Jurkat, Clone E6-1 (cell line): ENCODE measurements at regions not wholly inside any gene's neighbourhood (a gene's known extent, or its start where the extent isn't known, plus 50 kb on each side); places are given as distances from the start of the nearest gene placed in this dataset.

Experiments
- DNase-seq: peaks from one replicate; pipeline ENCODE4 v3.0.0-alpha.2; 2011; ENCODE audit warnings: low read depth, low spot score
- H3K4me3 ChIP-seq: 2 replicates; pipeline ENCODE4 v1.5.1; 2011; ENCODE audit warnings: mild to moderate bottlenecking, low read length, control low read depth, moderate library complexity

DNA sequence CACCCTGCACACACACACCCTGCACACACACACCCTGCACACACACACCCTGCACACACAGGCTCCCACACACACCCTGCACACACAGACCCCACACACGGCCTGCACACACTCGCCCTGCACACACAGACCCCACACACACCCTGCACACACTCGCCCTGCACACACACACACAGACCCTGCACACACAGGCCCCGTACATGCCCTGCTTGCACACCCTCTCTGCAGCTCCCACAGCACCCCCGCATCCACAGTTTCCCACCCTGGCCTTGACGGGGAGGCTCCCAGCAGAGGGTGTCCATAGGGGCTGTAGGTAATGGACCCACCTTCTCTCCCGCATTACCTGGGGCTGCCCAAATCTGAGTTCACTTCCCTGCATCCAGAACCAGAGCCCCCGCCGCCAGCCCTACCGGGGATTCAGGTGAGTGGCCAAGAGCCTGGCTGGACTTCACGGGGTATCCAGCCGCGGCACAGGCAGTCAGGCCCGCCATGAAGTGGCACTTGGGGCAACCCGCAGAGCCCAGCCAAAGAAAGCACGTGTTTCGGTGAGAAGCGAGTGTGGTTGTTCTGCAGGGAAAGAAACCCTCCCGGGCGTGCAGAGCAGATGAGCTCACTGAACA is 88.6 kb upstream of the GPC1 start:
- DNase-seq, result no peak
- H3K4me3 ChIP-seq, result no peak overlapping the region

DNA sequence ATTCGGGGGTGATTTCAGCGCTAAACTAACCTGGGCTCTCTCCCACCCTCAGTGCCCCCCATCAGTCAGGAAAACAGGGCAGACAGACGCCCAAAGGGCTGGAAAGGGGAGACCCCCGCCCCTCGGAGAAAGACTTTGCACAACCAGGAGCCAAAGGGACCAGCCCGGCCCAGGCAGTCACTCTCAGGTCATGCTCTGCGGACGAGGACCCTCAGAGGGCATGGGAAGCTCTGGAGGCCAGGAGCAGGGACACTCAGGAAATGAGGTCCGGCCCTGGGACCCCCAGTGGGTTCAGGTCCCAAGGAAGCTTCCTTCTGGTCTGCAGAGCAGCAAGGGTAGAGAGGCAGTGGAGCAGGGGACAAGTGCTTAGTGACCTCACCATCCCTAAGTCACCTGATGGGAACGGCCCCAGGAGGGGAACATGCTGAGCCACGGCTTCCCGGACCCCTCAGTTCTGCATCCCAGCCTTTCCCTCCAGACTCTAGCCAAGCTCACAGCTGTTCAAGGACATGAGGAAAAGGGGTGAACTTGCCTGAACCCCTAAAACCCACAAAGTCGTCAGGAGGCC is 88.0 kb upstream of the GPC1 start:
- DNase-seq, result no peak

GRCh38 chr2:240347949-240348500 is 87.4 kb upstream of the GPC1 start:
- DNase-seq, result no peak
- no peak overlapping the region for H3K4me3 ChIP-seq

More for the DNA sequence above, 88.0 kb upstream of the GPC1 start:
- H3K4me3 ChIP-seq, result no peak overlapping the region

- no peak for DNase-seq
- no peak overlapping the region for H3K4me3 ChIP-seq
Measured at GRCh38 chr2:240348522-240348921, 86.9 kb upstream of the GPC1 start.

- no peak overlapping the region for H3K4me3 ChIP-seq
Measured at GRCh38 chr2:240349133-240350005, 86.1 kb upstream of the GPC1 start.

GRCh38 chr2:240350006-240350355 is 85.5 kb upstream of the GPC1 start:
- no peak overlapping the region for H3K4me3 ChIP-seq
- no peak for DNase-seq

More at GRCh38 chr2:240349133-240350005, 86.1 kb upstream of the GPC1 start:
- DNase-seq, result no peak

- no peak overlapping the region for H3K4me3 ChIP-seq
- DNase-seq, result no peak
Measured at GRCh38 chr2:240350696-240351087, 84.8 kb upstream of the GPC1 start.

- no peak overlapping the region for H3K4me3 ChIP-seq
- peak; percentile 14 for DNase-seq
Measured at GRCh38 chr2:240351088-240351741, 84.2 kb upstream of the GPC1 start.

GRCh38 chr2:240351826-240352426 is 83.5 kb upstream of the GPC1 start:
- no peak overlapping the region for H3K4me3 ChIP-seq
- DNase-seq, result no peak

- DNase-seq, result no peak
- H3K4me3 ChIP-seq, result no peak overlapping the region
Measured at GRCh38 chr2:240353086-240353798, 82.2 kb upstream of the GPC1 start.

- no peak for DNase-seq
Measured at GRCh38 chr2:240353944-240354343, 81.5 kb upstream of the GPC1 start.

DNA sequence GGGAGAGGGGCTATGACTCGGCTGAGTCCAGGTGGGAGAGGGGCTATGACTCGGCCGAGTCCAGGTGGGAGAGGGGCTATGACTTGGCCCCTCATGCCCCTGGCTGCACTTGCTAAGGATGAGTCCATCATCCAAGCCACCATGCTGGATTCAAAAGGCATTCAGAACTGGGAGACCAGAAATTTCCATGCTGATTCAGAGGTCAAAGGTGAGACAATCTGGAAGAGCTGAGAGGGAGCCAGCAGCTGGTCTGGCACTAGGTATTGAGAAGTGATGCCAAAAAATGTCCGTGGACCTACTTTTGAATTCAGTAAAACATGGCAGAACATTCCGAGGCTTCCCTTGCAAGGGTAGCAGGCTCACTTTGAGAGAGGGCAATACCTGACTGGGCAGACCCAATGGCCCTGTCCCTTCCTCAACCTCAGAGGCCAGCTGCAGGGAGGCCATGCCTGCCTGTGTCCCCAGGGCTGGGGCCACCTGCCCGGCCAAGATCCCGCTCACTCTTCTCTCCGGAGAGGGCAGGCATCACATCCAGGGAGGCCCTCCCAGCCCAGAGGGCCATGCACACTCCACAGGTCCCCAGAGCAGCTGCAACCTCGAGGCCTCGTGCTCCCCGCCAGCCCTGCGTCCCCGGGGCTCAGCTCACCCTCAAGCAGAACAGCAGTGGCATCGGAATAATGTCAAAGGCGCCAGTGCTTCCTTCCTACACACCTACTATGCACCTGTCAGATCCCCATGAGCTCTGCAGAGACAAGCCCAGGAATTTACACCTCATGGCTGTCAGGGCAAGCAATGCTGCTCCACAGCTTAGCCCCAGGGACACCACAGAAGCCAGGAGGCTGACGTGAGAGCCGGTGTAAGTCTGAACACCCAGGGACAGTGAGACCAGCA is 80.2 kb upstream of the GPC1 start:
- H3K4me3 ChIP-seq, result no peak overlapping the region
- DNase-seq, result no peak

More at GRCh38 chr2:240353944-240354343, 81.5 kb upstream of the GPC1 start:
- H3K4me3 ChIP-seq, result no peak overlapping the region

- DNase-seq, result no peak
- no peak overlapping the region for H3K4me3 ChIP-seq
Measured at GRCh38 chr2:240355962-240356361, 79.5 kb upstream of the GPC1 start.

- H3K4me3 ChIP-seq, result no peak overlapping the region
- no peak for DNase-seq
Measured at GRCh38 chr2:240356700-240357640, 78.5 kb upstream of the GPC1 start.

- H3K4me3 ChIP-seq, result no peak overlapping the region
- no peak for DNase-seq
Measured at GRCh38 chr2:240357641-240358012, 77.8 kb upstream of the GPC1 start.

DNA sequence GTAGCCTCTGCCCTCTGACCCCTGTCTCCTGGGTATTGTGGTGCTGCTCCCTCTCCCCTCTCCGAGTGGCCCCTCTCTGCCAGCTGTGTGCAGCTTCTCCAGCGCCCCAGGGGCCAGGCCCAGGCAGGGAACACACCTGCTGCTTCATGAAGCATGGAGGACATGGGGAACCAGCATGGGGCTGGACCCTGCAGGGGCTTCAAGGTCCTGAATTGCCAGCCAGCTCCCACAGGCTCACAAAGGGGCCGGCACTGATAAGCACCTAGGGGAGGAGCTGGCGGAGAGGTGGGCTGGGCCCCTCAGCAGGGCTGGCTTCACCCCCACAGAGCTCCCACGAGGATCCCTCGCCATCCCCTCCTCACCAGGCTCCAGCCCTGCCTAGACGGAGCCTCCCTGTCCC is 77.4 kb upstream of the GPC1 start:
- no peak overlapping the region for H3K4me3 ChIP-seq
- DNase-seq, result no peak
